Stomach (tissue), 8 donors: ENCODE measurements at regions not wholly inside any gene's neighbourhood (a gene's known extent, or its start where the extent isn't known, plus 50 kb on each side); places are given as distances from the start of the nearest gene placed in this dataset.

Experiments used
- DNase-seq, 2 donors: peaks; one replicate each; pipeline versions ENCODE4 v3.0.0 to v3.0.0-alpha.2; 2013 to 2019
- H3K27ac ChIP-seq, 5 donors: fragments of 200-600 bp in 4 of 5; sonication (generic) in 4 of 5; one replicate each; pipeline ENCODE4 v1.5.1; 2013 to 2019; ENCODE audit warnings: mild to moderate bottlenecking in 1 of 5, moderate library complexity in 1 of 5
- H3K27me3 ChIP-seq, 3 donors: fragments of 200-600 bp; sonication (generic); one replicate each; pipeline ENCODE4 v1.5.1; 2017 to 2019; ENCODE audit warnings: mixed run types in 1 of 3
- H3K36me3 ChIP-seq, 4 donors: fragments of 200-600 bp; sonication (generic); 1 replicate in 3 of 4; 2 replicates in 1 of 4; pipeline ENCODE4 v1.5.1; 2016 to 2019
- H3K4me1 ChIP-seq, 4 donors: fragments of 200-600 bp; sonication (generic); one replicate each; pipeline ENCODE4 v1.5.1; 2016 to 2019
- H3K4me3 ChIP-seq, 4 donors: fragments of 200-600 bp; sonication (generic) in 3 of 4; one replicate each; pipeline ENCODE4 v1.5.1; 2016 to 2019; ENCODE audit warnings: mild to moderate bottlenecking in 1 of 4
- H3K9me3 ChIP-seq, 4 donors: fragments of 200-600 bp; sonication (generic); one replicate each; pipeline ENCODE4 v1.5.1; 2016 to 2019
- EP300 ChIP-seq: sonication (generic); formaldehyde crosslinking; IDR thresholded peaks from one replicate; pipeline ENCODE4 v1.6.1; 2017; ENCODE audit warnings: antibody characterized with exemption
- POLR2A ChIP-seq, 4 donors: fragments of 450-650 bp; IDR thresholded peaks; one replicate each; pipeline ENCODE4 v1.6.1; 2016; ENCODE audit warnings: antibody characterized with exemption in 4 of 4, control low read depth in 2 of 4, mild to moderate bottlenecking in 1 of 4, moderate library complexity in 1 of 4
- POLR2AphosphoS5 ChIP-seq, 3 donors: sonication (generic); formaldehyde crosslinking; IDR thresholded peaks; one replicate each; pipeline ENCODE4 v1.6.1; 2016; ENCODE audit warnings: antibody characterized with exemption in 3 of 3
- WGBS, 5 donors: extraction: QIAGEN DNeasy Blood & Tissue Kit in 3 of 5; methylation state at CpG; one replicate each; pipeline versions ENCODE4 v1.1.5 to v1.1.7; 2013 to 2018; 5-methylcytosine and 5-hydroxymethylcytosine counted together
- intact Hi-C: fragments of 100-400 bp; cut with DNase I; formaldehyde crosslinking; loops from one replicate; pipeline ENCODE4 v1.15.1; 2023; ENCODE audit warnings: low total_unique reads
- TF ChIP-seq, protein P1 (sequence below), 7 experiments: fragments of 450-650 bp in 4 of 7; fragments of 200-600 bp in 3 of 7; sonication (generic) in 3 of 7; IDR thresholded peaks; one replicate each; pipeline ENCODE4 v1.5.1; 2016 to 2019; ENCODE audit warnings: antibody characterized with exemption in 7 of 7, control low read depth in 2 of 7, mild to moderate bottlenecking in 1 of 7
- donor health status: healthy with polysubstance abuse.
- donor health status: Bipolar disorder and iron deficiency.
- donor health status: healthy.

DNA sequence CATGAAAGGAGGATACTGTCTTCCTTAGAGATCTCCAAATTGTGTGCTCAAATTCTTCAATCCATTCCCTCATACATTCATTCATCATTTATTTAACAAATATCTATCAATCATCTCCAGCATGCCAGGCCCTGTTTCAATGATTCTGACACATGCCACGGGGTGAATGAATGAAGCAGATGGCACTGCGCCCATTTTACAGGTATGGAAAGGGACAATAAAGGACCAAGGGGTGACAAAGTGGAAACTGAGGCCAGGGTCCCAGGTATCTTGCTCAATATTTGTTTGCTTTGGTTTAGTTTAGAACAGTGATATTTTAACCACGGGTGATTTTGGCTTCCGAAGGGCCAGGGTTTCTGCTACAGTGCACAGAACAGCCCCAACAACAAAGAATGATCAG lies 321.6 kb upstream of the RUNX1 start:
- Histone ChIP-seq H3K27ac (no peak overlapping the region), H3K9me3 (no peaks in the 10 kb centered on the region), H3K4me3 (no peak overlapping the region), H3K36me3 (no peaks in the 10 kb centered on the region), H3K4me1 (peaks cover 0 to 5% (median 0%) of the 10 kb centered on the region in 4 donors), H3K27me3 (no peaks in the 10 kb centered on the region)
- WGBS, 5 donors = 71 to 83% (median 74%) methylated on average over 4 of the region's 4 CpGs
- TF ChIP-seq EP300 (no peak), POLR2A (IDR thresholded peaks at IDR 0.05) (no peak), POLR2AphosphoS5 (IDR thresholded peaks at IDR 0.05) (no peak)
- TF ChIP-seq, protein P1, sequence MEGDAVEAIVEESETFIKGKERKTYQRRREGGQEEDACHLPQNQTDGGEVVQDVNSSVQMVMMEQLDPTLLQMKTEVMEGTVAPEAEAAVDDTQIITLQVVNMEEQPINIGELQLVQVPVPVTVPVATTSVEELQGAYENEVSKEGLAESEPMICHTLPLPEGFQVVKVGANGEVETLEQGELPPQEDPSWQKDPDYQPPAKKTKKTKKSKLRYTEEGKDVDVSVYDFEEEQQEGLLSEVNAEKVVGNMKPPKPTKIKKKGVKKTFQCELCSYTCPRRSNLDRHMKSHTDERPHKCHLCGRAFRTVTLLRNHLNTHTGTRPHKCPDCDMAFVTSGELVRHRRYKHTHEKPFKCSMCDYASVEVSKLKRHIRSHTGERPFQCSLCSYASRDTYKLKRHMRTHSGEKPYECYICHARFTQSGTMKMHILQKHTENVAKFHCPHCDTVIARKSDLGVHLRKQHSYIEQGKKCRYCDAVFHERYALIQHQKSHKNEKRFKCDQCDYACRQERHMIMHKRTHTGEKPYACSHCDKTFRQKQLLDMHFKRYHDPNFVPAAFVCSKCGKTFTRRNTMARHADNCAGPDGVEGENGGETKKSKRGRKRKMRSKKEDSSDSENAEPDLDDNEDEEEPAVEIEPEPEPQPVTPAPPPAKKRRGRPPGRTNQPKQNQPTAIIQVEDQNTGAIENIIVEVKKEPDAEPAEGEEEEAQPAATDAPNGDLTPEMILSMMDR (IDR thresholded peaks at IDR 0.05) = no peak
- intact Hi-C loops = no loop called here
- no peak for DNase-seq

DNA sequence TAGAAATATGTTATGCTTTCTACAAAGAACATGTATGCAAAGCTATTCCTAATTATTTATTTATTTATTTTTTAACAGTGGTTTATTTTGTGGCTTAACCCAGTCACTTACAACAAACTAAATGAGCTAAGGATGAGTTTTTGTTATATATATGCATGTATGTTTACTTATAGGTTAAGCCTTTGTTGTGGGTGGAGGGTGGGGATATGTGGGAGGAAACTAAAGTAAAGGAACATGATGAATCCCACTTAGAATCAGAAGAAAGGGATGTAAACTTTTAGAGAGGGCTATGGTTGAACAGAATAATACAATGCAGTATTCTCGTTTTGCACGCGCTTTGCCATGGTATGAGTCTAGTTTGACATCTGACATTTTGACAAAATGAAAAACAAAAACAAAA lies 321.0 kb upstream of the RUNX1 start:
- peaks cover 0 to 5% (median 0%) of the 10 kb centered on the region in 4 donors for H3K4me1 ChIP-seq
- DNase-seq = no peak

DNA sequence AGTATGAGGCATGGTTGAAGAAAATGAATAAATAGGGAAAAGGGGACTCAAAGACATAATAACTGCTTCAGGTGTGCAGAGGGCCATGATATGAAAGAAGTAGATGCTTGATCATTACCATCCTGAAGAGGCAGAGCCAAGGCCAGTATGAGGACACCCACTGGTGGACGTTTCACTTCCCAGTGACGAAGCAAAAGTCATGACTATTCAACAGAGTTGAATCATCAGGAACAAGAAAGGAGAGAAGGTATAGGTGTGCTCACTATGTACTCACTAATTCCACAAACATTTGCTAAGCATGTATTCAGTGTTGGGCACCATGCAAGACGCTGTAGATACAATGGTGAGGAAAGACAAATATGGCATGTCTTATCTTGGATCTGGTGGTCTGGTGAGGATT lies 319.2 kb upstream of the RUNX1 start:
- Histone ChIP-seq H3K27ac (no peak overlapping the region), H3K27me3 (no peaks in the 10 kb centered on the region), H3K9me3 (no peaks in the 10 kb centered on the region), H3K36me3 (no peaks in the 10 kb centered on the region), H3K4me1 (peaks cover 0 to 5% (median 0%) of the 10 kb centered on the region in 4 donors), H3K4me3 (no peak overlapping the region)
- no peak for DNase-seq
- WGBS, 5 donors = 71 to 86% (median 86%) methylated on average over 3 of the region's 3 CpGs
- intact Hi-C loops = no loop called here
- TF ChIP-seq EP300 (no peak), POLR2A (IDR thresholded peaks at IDR 0.05) (no peak), POLR2AphosphoS5 (IDR thresholded peaks at IDR 0.05) (no peak)
- TF ChIP-seq, protein P1 (IDR thresholded peaks at IDR 0.05) = no peak

More for the DNA sequence above, 321.0 kb upstream of the RUNX1 start:
- intact Hi-C loops = no loop called here
- H3K36me3 ChIP-seq = no peaks in the 10 kb centered on the region
- TF ChIP-seq, protein P1 (IDR thresholded peaks at IDR 0.05) = no peak
- no peak for TF ChIP-seq EP300
- TF ChIP-seq POLR2A (IDR thresholded peaks at IDR 0.05) = no peak
- TF ChIP-seq POLR2AphosphoS5 (IDR thresholded peaks at IDR 0.05) = no peak
- H3K4me3 ChIP-seq = no peak overlapping the region
- no peaks in the 10 kb centered on the region for H3K9me3 ChIP-seq
- H3K27me3 ChIP-seq = no peaks in the 10 kb centered on the region
- 89 to 96% (median 91%) methylated on average over 3 of the region's 3 CpGs for WGBS, 5 donors
- no peak overlapping the region for H3K27ac ChIP-seq

DNA sequence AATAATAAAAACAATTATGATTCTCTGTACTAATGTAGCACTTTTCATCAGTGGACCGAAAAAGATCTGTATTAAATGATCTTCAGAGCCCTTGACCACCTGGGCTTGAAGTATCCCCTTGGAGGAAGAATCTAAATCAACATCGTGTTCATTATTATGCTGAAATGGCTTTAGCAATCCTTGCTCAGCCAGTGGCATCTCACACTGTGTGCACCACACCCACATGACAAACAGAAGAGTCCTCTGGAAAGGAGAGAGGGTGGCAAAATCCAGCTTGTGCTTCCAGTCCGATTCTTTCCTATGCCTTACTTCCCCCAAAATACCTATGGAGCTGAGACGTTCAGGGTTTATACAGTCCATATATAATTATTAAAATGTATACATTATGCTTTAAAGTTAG lies 318.5 kb upstream of the RUNX1 start:
- Histone ChIP-seq H3K4me3 (no peak overlapping the region), H3K27me3 (no peaks in the 10 kb centered on the region), H3K4me1 (peaks cover 0 to 5% (median 0%) of the 10 kb centered on the region in 4 donors), H3K27ac (peak overlapping the region in 1 of 5 donors; percentile 59), H3K9me3 (no peaks in the 10 kb centered on the region), H3K36me3 (no peaks in the 10 kb centered on the region)
- no peak for TF ChIP-seq POLR2AphosphoS5 (IDR thresholded peaks at IDR 0.05)
- TF ChIP-seq EP300 = no peak
- TF ChIP-seq, protein P1 (IDR thresholded peaks at IDR 0.05) = no peak
- intact Hi-C loops = no loop called here
- 46 to 70% (median 62%) methylated on average over 4 of the region's 4 CpGs for WGBS, 5 donors
- DNase-seq = no peak
